Activated CD4-positive, alpha-beta memory T cell treated with anti-CD3 and anti-CD28 coated beads for 36 hours (primary cell): ENCODE measurements at regions not wholly inside any gene's neighbourhood (a gene's known extent, or its start where the extent isn't known, plus 50 kb on each side); places are given as distances from the start of the nearest gene placed in this dataset.

ENCODE experiments used
- CTCF ChIA-PET: fragments of 350-600 bp; sonication (Branson Sonifier 250); formaldehyde crosslinking; loops from one replicate; lab custom pipeline; 2021; ENCODE audit warnings: antibody characterized with exemption, inconsistent platforms; lab: Charles Lee
- POLR2A ChIA-PET: fragments of 350-600 bp; sonication (Branson Sonifier 250); formaldehyde crosslinking; loops from one replicate; lab custom pipeline; 2021; ENCODE audit warnings: antibody characterized with exemption; lab: Charles Lee
- DNase-seq: peaks from one replicate; pipeline ENCODE4 v3.0.0-alpha.2; 2020
- H3K27ac Mint-ChIP-seq: one replicate; pipeline ENCODE4 v1.8.0; 2021; ENCODE audit warnings: mixed read lengths
- H3K27me3 Mint-ChIP-seq: one replicate; pipeline ENCODE4 v1.8.0; 2021; ENCODE audit warnings: mixed read lengths
- H3K36me3 Mint-ChIP-seq: one replicate; pipeline ENCODE4 v1.8.0; 2021; ENCODE audit warnings: mixed read lengths
- H3K4me1 Mint-ChIP-seq: one replicate; pipeline ENCODE4 v1.8.0; 2021; ENCODE audit warnings: low read depth, mixed read lengths
- H3K4me3 Mint-ChIP-seq: one replicate; pipeline ENCODE4 v1.8.0; 2021; ENCODE audit warnings: mild to moderate bottlenecking, mixed read lengths
- H3K9me3 Mint-ChIP-seq: one replicate; pipeline ENCODE4 v1.8.0; 2021; ENCODE audit warnings: mixed read lengths
- intact Hi-C: fragments of 100-400 bp; cut with micrococcal nuclease; formaldehyde crosslinking; loops from one replicate; pipeline ENCODE4 v1.15.1; 2023

DNA sequence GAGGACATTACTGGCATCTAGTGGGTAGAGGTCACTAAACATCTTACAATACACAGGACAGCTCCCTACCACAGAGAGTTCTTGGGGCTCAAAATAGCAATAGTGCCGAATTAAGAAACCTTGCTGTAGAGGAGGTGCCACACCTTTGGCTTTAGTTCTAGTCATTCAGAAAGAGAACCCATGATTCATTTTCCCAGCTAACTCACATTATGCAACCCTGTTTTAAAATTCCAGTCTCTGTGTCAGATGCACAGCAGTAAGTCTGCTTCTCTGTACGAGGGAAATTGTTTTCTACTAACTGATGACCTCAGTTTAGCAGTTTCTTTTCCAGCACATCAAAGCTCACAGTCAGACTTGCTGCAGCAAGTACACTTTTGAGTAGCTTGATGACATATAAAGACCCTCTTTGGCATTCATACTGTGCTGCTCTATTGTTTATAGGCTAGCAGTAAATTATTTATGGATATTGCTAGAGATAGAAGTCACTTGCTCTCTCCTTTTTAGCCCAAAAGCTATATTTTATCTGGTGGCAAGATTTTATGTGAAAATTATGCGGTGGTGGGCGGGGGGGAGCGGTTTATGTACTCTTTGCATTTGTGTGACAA is 487.8 kb upstream of the MAGEB18 start:
- Mint-ChIP-seq H3K27me3 (no peaks in the 10 kb centered on the region), H3K36me3 (no peaks in the 10 kb centered on the region), H3K4me3 (no peak overlapping the region), H3K4me1 (no peaks in the 10 kb centered on the region), H3K9me3 (no peaks in the 10 kb centered on the region), H3K27ac (no peak overlapping the region)
- POLR2A ChIA-PET: no interaction called here
- CTCF ChIA-PET: no interaction called here
- intact Hi-C loops: no loop called here
- DNase-seq: no peak

DNA sequence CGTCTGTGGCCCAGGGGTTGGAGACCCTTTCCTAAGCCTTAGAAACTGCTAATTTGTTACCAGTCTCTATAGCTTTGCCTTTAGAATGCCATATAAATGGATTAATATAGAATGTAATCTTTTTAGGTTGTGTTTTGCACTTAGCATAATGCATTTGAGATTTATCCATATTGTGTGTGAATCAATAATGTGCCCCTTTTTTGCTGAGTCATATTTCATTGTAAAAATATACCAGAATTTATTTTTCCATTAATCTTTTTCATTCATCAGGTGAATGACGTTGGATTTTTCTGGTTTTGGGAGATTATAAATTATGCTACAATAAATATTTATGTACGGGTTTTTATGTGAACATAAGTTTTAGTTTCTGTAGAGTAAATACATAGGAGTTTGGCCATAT is 478.8 kb upstream of the MAGEB18 start:
- H3K4me1 Mint-ChIP-seq: no peaks in the 10 kb centered on the region

DNA sequence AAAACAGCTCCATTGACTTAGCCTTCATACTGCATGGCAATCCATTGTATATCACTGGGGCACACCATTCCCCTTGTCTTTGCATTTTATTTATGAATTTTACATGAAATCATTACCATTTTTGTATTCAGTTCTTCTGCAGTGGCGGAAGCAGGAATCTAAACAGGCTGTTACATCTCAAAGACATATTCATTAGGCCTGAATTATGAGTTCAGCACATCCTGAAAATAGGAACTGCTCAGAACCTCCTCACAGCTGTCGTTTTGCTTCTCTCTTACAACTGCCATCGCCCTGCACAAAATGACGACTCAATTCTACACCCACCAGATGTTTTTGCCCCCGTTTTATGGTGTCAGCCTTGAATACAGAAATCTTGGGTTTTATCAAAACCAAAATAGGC is 474.4 kb upstream of the MAGEB18 start:
- ChIA-PET POLR2A (no interaction called here), CTCF (no interaction called here)
- intact Hi-C loops: no loop called here
- no peak overlapping the region for H3K27ac Mint-ChIP-seq
- no peaks in the 10 kb centered on the region for H3K9me3 Mint-ChIP-seq
- DNase-seq: no peak
- H3K36me3 Mint-ChIP-seq: no peaks in the 10 kb centered on the region
- H3K27me3 Mint-ChIP-seq: no peaks in the 10 kb centered on the region
- H3K4me1 Mint-ChIP-seq: no peaks in the 10 kb centered on the region
- H3K4me3 Mint-ChIP-seq: no peak overlapping the region

More for the DNA sequence above, 478.8 kb upstream of the MAGEB18 start:
- H3K4me3 Mint-ChIP-seq: no peak overlapping the region
- no peaks in the 10 kb centered on the region for H3K9me3 Mint-ChIP-seq
- POLR2A ChIA-PET: no interaction called here
- no peaks in the 10 kb centered on the region for H3K27me3 Mint-ChIP-seq
- CTCF ChIA-PET: no interaction called here
- intact Hi-C loops: no loop called here
- no peak for DNase-seq
- no peaks in the 10 kb centered on the region for H3K36me3 Mint-ChIP-seq
- H3K27ac Mint-ChIP-seq: no peak overlapping the region

DNA sequence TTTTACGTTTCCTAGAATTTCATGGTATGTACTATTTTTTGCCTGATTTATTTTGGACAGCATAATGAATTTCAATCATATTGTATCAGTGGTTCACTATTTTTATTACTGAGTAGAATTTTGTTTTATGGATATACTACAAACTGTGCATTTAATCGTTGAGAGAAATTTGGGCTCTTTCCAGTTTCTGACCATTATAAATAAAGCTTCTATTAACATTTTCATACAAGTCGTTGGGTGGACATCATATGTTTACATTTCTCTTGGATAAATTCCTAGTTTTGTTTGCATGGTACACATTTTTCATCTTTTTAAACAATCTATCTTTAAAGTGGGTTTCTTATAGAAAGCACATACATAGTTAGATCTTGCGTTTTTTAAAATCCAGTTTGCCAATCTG is 472.7 kb upstream of the MAGEB18 start:
- Mint-ChIP-seq H3K9me3 (no peaks in the 10 kb centered on the region), H3K4me3 (no peak overlapping the region), H3K36me3 (no peaks in the 10 kb centered on the region), H3K4me1 (no peaks in the 10 kb centered on the region), H3K27me3 (no peaks in the 10 kb centered on the region), H3K27ac (no peak overlapping the region)
- ChIA-PET POLR2A (no interaction called here), CTCF (no interaction called here)
- DNase-seq: no peak
- intact Hi-C loops: no loop called here

DNA sequence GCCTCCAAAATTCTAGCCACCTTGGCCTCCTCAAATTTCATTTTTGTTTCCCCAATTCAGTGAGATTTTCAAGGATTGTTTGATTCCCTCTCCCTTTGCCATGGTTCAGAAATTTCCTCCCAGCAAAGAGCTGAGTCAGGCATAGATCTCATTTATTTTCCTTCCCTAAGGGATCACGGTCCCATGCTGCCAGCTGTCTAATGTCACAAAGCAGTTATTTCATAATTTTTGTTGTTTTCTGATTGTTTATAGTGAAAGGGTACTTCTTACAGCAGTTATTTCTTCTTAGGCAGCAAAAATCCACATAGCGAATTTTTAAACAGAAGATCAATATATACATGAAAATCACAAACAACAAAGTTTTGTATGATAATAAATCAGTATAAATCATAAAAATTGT is 470.5 kb upstream of the MAGEB18 start:
- H3K9me3 Mint-ChIP-seq: no peaks in the 10 kb centered on the region
- no peaks in the 10 kb centered on the region for H3K27me3 Mint-ChIP-seq
- intact Hi-C loops: no loop called here
- DNase-seq: no peak
- no peaks in the 10 kb centered on the region for H3K36me3 Mint-ChIP-seq
- CTCF ChIA-PET: no interaction called here
- H3K4me3 Mint-ChIP-seq: no peak overlapping the region
- POLR2A ChIA-PET: no interaction called here
- no peak overlapping the region for H3K27ac Mint-ChIP-seq
- no peaks in the 10 kb centered on the region for H3K4me1 Mint-ChIP-seq

DNA sequence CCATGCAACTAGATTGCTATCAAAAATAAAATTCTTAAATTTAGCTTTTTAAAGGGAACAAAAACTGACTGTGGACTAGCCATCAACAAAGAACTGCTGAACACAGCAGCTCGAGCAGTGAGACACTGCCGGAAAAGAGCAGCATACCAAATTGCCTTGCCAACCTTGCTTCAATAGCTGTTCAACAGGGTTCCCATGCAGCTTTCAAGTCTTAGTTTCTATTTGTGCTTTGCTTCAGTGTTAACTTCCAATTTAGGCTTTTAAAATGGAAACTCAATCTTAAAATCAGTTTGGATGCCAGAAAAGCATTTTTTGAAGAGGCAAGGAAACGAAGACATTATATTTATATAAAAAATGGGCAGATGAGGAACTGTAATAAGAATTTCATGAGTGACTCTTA is 463.4 kb upstream of the MAGEB18 start:
- intact Hi-C loops: no loop called here
- Mint-ChIP-seq H3K27me3 (no peaks in the 10 kb centered on the region), H3K36me3 (no peaks in the 10 kb centered on the region), H3K4me1 (no peaks in the 10 kb centered on the region), H3K9me3 (no peaks in the 10 kb centered on the region), H3K4me3 (no peak overlapping the region), H3K27ac (no peak overlapping the region)
- ChIA-PET POLR2A (no interaction called here), CTCF (no interaction called here)
- no peak for DNase-seq

DNA sequence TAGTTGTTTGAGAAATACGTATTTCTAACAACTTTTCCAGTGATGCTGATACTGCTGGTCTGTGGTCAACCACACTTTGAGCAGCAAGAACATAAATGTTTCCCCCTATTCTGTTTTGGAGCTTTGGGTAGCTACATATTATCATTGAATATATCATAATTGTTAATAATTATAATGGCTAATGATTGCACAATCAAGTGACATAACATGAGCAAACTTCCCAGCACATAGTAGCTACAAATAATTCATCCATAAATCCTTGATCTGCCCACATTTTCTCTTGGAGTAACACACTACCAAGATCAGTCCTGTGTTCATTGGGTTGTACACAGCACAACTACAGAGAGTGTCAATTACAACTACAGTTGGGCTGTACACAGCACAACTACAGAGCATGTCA is 436.3 kb upstream of the MAGEB18 start:
- Mint-ChIP-seq H3K27me3 (no peaks in the 10 kb centered on the region), H3K4me1 (no peaks in the 10 kb centered on the region), H3K9me3 (no peaks in the 10 kb centered on the region), H3K36me3 (no peaks in the 10 kb centered on the region), H3K27ac (no peak overlapping the region), H3K4me3 (no peak overlapping the region)
- ChIA-PET POLR2A (no interaction called here), CTCF (no interaction called here)
- intact Hi-C loops: no loop called here
- no peak for DNase-seq

DNA sequence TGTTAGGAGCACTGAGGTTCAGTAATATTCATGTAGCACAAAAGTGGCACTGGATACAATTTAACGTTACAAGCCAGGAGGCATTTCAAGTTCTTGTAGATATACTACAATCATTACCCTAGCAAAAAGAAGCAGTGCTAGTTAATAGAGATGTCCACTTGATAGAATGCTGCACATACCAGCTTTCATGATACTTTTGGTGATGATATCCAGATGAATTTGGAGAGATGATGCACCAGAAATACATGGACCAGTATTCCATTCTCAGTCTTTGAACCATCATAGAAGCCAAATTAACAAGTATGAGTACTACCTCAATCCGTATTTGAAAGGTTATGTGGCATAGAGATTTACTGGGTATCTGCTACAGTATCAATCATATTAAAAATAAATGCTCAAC is 421.0 kb upstream of the MAGEB18 start:
- CTCF ChIA-PET: no interaction called here
- H3K9me3 Mint-ChIP-seq: no peaks in the 10 kb centered on the region
- no peaks in the 10 kb centered on the region for H3K4me1 Mint-ChIP-seq
- intact Hi-C loops: no loop called here
- no peaks in the 10 kb centered on the region for H3K27me3 Mint-ChIP-seq
- POLR2A ChIA-PET: no interaction called here
- no peak overlapping the region for H3K4me3 Mint-ChIP-seq
- no peaks in the 10 kb centered on the region for H3K36me3 Mint-ChIP-seq
- no peak overlapping the region for H3K27ac Mint-ChIP-seq
- DNase-seq: no peak

DNA sequence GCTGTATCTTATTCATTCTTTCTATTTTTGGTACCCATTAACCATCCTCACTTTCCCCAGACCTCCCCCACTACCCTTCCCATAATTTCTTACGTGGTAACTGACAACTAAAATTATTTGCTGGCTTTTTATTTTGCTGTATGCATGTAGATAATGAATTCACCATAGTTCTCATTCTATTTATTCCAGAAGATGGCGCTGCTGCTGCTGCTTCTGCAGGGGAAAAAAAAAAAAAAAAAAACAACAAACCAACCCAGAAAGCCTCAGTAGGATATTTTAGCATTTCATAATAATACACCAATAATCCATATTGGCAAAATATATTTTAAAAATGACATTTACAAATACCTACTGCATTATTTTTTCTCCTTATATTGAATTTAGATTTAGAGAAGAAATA is 416.6 kb upstream of the MAGEB18 start:
- Mint-ChIP-seq H3K36me3 (no peaks in the 10 kb centered on the region), H3K27ac (no peak overlapping the region), H3K4me3 (no peak overlapping the region), H3K9me3 (no peaks in the 10 kb centered on the region), H3K4me1 (no peaks in the 10 kb centered on the region), H3K27me3 (no peaks in the 10 kb centered on the region)
- POLR2A ChIA-PET: no interaction called here
- CTCF ChIA-PET: no interaction called here
- no peak for DNase-seq
- intact Hi-C loops: no loop called here

DNA sequence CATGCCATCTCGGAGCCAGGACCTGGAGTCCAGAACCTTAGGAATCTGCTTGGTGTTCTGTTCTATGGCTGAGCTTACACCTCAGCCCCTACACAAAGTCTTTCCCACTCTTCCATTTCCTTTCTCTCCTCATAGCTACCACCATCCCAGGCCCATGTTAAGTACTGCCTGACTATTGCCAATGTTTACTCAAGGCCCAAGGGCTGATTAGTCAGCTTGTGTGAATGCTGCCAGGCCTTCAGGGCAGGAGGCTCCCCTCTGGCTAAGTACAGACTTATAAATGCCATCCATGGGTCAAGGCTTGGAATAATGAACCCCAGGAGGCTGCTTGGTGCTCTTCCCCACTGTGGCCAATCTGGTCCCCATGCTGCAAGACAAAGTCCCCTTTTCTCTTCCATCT is 411.6 kb upstream of the MAGEB18 start:
- H3K27ac Mint-ChIP-seq: no peak overlapping the region
- no peaks in the 10 kb centered on the region for H3K9me3 Mint-ChIP-seq
- CTCF ChIA-PET: no interaction called here
- intact Hi-C loops: no loop called here
- H3K4me1 Mint-ChIP-seq: no peaks in the 10 kb centered on the region
- no peaks in the 10 kb centered on the region for H3K36me3 Mint-ChIP-seq
- no peaks in the 10 kb centered on the region for H3K27me3 Mint-ChIP-seq
- POLR2A ChIA-PET: no interaction called here
- H3K4me3 Mint-ChIP-seq: no peak overlapping the region
- DNase-seq: no peak

DNA sequence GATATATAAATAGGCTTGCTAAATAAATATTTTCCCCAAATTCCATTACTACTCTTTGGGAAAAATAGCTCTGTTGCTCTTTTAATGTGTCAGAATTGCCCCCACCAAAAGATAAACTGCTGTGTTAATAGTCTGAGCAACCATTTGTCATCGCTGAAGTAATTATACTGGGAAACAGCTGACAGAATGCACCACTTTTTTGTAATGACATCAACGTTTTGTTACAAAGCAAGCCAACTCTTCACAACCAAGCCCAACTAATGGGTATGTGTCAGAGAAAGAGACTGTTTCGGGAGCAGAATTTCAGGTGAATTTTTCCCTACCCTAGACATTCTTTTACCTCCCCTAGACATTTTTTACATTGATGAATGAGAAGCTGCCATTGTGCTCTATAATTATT is 405.0 kb upstream of the MAGEB18 start:
- intact Hi-C loops: no loop called here
- Mint-ChIP-seq H3K27ac (no peak overlapping the region), H3K4me3 (no peak overlapping the region), H3K27me3 (no peaks in the 10 kb centered on the region), H3K4me1 (no peaks in the 10 kb centered on the region), H3K9me3 (no peaks in the 10 kb centered on the region), H3K36me3 (no peaks in the 10 kb centered on the region)
- ChIA-PET CTCF (no interaction called here), POLR2A (no interaction called here)
- no peak for DNase-seq

DNA sequence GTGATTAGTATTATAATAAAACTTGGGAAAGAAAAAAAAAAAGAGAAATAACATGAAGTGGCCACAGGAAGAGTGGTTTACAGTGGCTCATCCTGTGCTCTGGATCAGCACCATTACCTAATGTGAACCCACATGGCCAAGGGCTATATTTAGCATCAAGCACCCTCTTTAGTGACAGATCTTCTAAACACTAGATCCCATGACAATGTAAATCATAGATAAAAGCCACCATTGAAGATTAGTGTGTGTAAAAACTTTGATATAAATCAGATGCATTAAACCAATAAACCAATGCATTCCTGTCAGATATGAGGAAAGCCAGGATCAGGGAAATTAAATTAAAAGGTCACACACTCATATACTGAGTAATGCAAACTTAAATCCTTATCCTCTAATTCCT is 400.6 kb upstream of the MAGEB18 start:
- intact Hi-C loops: no loop called here
- ChIA-PET POLR2A (no interaction called here), CTCF (no interaction called here)
- Mint-ChIP-seq H3K9me3 (no peaks in the 10 kb centered on the region), H3K36me3 (no peaks in the 10 kb centered on the region), H3K27ac (no peak overlapping the region), H3K27me3 (no peaks in the 10 kb centered on the region), H3K4me1 (no peaks in the 10 kb centered on the region), H3K4me3 (no peak overlapping the region)
- no peak for DNase-seq

DNA sequence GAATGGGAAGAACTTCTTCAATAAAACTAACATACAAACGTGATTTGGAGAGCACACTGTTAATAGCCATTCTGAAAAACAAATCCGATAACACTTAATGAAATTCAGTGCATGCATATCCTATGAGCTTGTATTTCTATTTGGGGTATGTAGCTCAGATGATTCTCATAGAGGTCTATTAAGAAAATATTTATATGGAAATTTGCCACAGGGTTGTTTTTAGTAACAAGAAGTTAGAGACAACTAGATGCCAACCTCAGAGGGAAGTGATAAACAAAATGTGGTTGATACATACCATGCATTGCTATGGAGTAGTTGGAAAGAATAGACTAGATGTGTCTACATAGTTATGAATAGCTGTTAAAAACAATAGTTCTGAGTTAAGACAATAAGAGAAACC is 395.8 kb upstream of the MAGEB18 start:
- no peaks in the 10 kb centered on the region for H3K9me3 Mint-ChIP-seq
- no peaks in the 10 kb centered on the region for H3K36me3 Mint-ChIP-seq
- ChIA-PET CTCF (no interaction called here), POLR2A (no interaction called here)
- no peak for DNase-seq
- no peaks in the 10 kb centered on the region for H3K27me3 Mint-ChIP-seq
- H3K4me3 Mint-ChIP-seq: no peak overlapping the region
- H3K4me1 Mint-ChIP-seq: no peaks in the 10 kb centered on the region
- intact Hi-C loops: no loop called here
- H3K27ac Mint-ChIP-seq: no peak overlapping the region

DNA sequence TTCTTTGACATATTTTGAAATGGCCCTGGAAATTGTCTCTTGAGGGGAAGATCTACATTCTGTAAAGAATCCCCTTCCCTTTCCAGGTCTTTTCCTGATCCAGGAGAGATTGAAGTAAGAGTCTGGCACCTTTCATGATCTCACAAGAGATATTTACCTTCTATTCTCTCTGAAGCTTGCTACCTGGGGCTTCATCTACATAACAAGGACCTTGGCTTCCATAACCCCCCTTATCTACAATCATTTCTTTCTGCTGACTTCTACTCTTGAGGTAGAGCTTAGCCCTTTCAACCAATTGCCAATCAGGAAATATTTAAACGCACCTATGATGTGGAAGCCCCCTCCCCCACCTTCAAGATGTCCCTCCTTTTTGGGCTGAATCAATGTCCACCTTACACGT is 383.7 kb upstream of the MAGEB18 start:
- CTCF ChIA-PET: no interaction called here

More for the DNA sequence above, 383.7 kb upstream of the MAGEB18 start:
- H3K9me3 Mint-ChIP-seq: no peaks in the 10 kb centered on the region
- no peaks in the 10 kb centered on the region for H3K4me1 Mint-ChIP-seq
- H3K27ac Mint-ChIP-seq: no peak overlapping the region
- POLR2A ChIA-PET: no interaction called here
- no peaks in the 10 kb centered on the region for H3K27me3 Mint-ChIP-seq
- no peak for DNase-seq
- H3K4me3 Mint-ChIP-seq: no peak overlapping the region
- H3K36me3 Mint-ChIP-seq: no peaks in the 10 kb centered on the region
- intact Hi-C loops: no loop called here
